Osteoblast (primary cell): ENCODE measurements at regions not wholly inside any gene's neighbourhood (a gene's known extent, or its start where the extent isn't known, plus 50 kb on each side); places are given as distances from the start of the nearest gene placed in this dataset.

ENCODE experiments used
- DNase-seq: peaks from one replicate; pipeline ENCODE4 v3.0.0; 2011; ENCODE audit warnings: low spot score, mixed read lengths; ENCODE audit not compliant: insufficient read length; ENCODE audit errors: missing footprints
- H2AFZ ChIP-seq: 2 replicates; pipeline ENCODE4 v1.6.0; 2011; ENCODE audit warnings: mild to moderate bottlenecking, low read length
- H3K27ac ChIP-seq: 2 replicates; pipeline ENCODE4 v1.5.1; 2011; ENCODE audit warnings: mild to moderate bottlenecking, low read depth, low read length, moderate library complexity
- H3K27me3 ChIP-seq: 2 replicates; pipeline ENCODE4 v1.6.0; 2012; ENCODE audit warnings: mild to moderate bottlenecking, control low read depth, inconsistent platforms, low read length, moderate library complexity; ENCODE audit not compliant: insufficient read depth
- H3K36me3 ChIP-seq: 2 replicates; pipeline ENCODE4 v1.5.1; 2011; ENCODE audit warnings: mild to moderate bottlenecking, low read length, control low read depth, moderate library complexity; ENCODE audit not compliant: insufficient read depth
- H3K4me1 ChIP-seq: 2 replicates; pipeline ENCODE4 v1.5.1; 2011; ENCODE audit warnings: mild to moderate bottlenecking, low read length, control low read depth, moderate library complexity; ENCODE audit not compliant: insufficient read depth
- H3K4me2 ChIP-seq: 2 replicates; pipeline ENCODE4 v1.6.0; 2011; ENCODE audit warnings: mild to moderate bottlenecking, low read length; ENCODE audit not compliant: insufficient read depth
- H3K4me3 ChIP-seq: fragments of 200-600 bp; sonication (generic); 3 replicates; pipeline ENCODE4 v1.5.1; 2012; ENCODE audit warnings: mild to moderate bottlenecking, low read length, inconsistent platforms; ENCODE audit not compliant: insufficient read depth
- H3K79me2 ChIP-seq: 2 replicates; pipeline ENCODE4 v1.6.0; 2012; ENCODE audit warnings: mild to moderate bottlenecking, low read length, control low read depth, inconsistent platforms; ENCODE audit not compliant: insufficient read depth
- H3K9me3 ChIP-seq: 2 replicates; pipeline ENCODE4 v1.5.1; 2011; ENCODE audit warnings: low read depth, low read length, control low read depth
- H4K20me1 ChIP-seq: 2 replicates; pipeline ENCODE4 v1.6.0; 2012; ENCODE audit warnings: mild to moderate bottlenecking, low read length, control low read depth; ENCODE audit not compliant: insufficient read depth
- TF ChIP-seq, protein P1 (sequence below): IDR thresholded peaks from 2 replicates; pipeline ENCODE4 v1.5.1; 2011; ENCODE audit warnings: mild to moderate bottlenecking, low read depth, low read length, moderate library complexity; ENCODE audit errors: extremely low read depth

GRCh38 chr5:3131161-3131560 lies 379.7 kb upstream of the IRX2 start:
- TF ChIP-seq, protein P1, sequence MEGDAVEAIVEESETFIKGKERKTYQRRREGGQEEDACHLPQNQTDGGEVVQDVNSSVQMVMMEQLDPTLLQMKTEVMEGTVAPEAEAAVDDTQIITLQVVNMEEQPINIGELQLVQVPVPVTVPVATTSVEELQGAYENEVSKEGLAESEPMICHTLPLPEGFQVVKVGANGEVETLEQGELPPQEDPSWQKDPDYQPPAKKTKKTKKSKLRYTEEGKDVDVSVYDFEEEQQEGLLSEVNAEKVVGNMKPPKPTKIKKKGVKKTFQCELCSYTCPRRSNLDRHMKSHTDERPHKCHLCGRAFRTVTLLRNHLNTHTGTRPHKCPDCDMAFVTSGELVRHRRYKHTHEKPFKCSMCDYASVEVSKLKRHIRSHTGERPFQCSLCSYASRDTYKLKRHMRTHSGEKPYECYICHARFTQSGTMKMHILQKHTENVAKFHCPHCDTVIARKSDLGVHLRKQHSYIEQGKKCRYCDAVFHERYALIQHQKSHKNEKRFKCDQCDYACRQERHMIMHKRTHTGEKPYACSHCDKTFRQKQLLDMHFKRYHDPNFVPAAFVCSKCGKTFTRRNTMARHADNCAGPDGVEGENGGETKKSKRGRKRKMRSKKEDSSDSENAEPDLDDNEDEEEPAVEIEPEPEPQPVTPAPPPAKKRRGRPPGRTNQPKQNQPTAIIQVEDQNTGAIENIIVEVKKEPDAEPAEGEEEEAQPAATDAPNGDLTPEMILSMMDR = no peak
- H3K4me2 ChIP-seq = no peak overlapping the region
- H3K27me3 ChIP-seq = no peaks in the 10 kb centered on the region

DNA sequence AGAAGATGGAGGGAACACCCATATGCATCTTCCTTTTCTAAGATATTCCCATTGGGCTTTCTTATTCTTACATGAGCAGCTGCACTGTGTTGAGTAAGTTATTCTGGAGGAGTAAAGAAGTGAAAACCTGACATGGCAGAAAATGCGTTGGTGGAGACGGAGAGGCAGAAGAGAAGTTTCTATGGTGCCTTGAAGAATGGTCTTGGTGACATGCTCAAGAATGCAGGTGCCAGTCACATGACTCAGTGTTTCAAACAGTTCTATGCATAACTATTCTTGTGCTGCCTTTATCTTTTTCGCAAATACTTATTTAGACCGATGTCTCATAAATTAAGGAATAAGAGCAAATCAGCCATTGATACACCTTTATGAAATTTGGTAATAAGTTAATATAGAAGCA lies 377.8 kb upstream of the IRX2 start:
- no peak overlapping the region for H3K4me2 ChIP-seq
- H3K4me1 ChIP-seq = no peaks in the 10 kb centered on the region
- H3K79me2 ChIP-seq = no peaks in the 10 kb centered on the region
- no peaks in the 10 kb centered on the region for H4K20me1 ChIP-seq
- no peak overlapping the region for H2AFZ ChIP-seq
- H3K36me3 ChIP-seq = no peaks in the 10 kb centered on the region
- TF ChIP-seq, protein P1 = no peak
- H3K27me3 ChIP-seq = no peaks in the 10 kb centered on the region
- no peak overlapping the region for H3K4me3 ChIP-seq
- peaks cover 2% of the 10 kb centered on the region for H3K9me3 ChIP-seq
- DNase-seq = no peak
- H3K27ac ChIP-seq = no peak overlapping the region

More at GRCh38 chr5:3131161-3131560, 379.7 kb upstream of the IRX2 start:
- Histone ChIP-seq H3K4me1 (no peaks in the 10 kb centered on the region), H3K79me2 (no peaks in the 10 kb centered on the region), H3K27ac (no peak overlapping the region), H3K9me3 (peaks cover 2% of the 10 kb centered on the region), H2AFZ (no peak overlapping the region), H3K36me3 (no peaks in the 10 kb centered on the region), H3K4me3 (no peak overlapping the region), H4K20me1 (no peaks in the 10 kb centered on the region)
- no peak for DNase-seq

DNA sequence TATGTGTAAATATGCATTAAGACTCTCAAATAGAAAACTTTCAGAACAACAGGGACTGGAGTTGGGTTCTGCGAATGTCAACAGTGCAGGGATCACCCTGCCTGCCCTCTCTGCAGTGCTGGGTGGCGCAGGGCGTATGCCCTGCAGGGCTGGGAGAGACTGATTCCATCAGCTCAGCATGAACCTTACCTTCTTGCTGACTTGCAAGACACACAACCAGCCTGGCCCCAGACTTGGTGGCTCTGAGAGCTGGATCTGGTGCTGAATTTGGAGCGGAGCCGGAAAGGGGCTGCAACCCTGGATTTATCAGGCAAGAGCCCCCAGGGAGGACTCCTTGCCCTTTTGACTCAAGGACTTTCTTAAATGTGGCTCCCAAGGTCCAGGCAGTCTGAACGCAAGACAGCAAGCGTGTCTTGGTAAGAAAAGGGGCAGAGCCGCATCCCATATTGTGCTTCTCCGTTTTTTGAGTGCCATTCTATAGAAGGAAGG lies 376.0 kb upstream of the IRX2 start:
- Histone ChIP-seq H4K20me1 (no peaks in the 10 kb centered on the region), H3K79me2 (no peaks in the 10 kb centered on the region), H3K36me3 (no peaks in the 10 kb centered on the region), H3K4me3 (no peak overlapping the region), H3K27me3 (no peaks in the 10 kb centered on the region), H3K9me3 (peaks cover 2% of the 10 kb centered on the region), H3K27ac (no peak overlapping the region), H2AFZ (no peak overlapping the region), H3K4me1 (no peaks in the 10 kb centered on the region), H3K4me2 (no peak overlapping the region)
- TF ChIP-seq, protein P1 = no peak
- no peak for DNase-seq

DNA sequence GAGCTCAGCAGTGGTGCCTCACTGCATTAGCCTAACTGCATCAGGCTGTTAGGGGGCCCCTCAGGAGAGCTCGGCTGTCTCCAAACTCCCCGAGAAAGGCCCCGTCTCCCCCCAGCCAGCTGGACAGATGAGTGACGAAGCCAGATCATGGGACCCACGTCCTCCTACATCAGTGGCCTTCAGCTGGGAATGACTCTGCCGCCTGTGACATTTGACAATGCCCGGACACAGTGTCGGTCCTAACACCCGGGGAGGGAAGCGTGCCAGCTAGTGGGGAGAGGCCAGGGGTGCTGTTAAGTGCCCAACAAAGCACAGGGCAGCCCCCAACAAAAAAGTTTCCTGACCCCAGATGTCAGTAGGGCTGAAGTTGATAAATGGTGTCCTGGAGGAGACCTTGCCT lies 375.2 kb upstream of the IRX2 start:
- peaks cover 2% of the 10 kb centered on the region for H3K9me3 ChIP-seq
- no peak overlapping the region for H3K27ac ChIP-seq
- H2AFZ ChIP-seq = no peak overlapping the region
- H3K79me2 ChIP-seq = no peaks in the 10 kb centered on the region
- H4K20me1 ChIP-seq = no peaks in the 10 kb centered on the region
- TF ChIP-seq, protein P1 = no peak
- no peak overlapping the region for H3K4me3 ChIP-seq
- H3K36me3 ChIP-seq = no peaks in the 10 kb centered on the region
- no peaks in the 10 kb centered on the region for H3K4me1 ChIP-seq
- no peaks in the 10 kb centered on the region for H3K27me3 ChIP-seq
- no peak overlapping the region for H3K4me2 ChIP-seq
- DNase-seq = no peak
